GM23248 (cell line): ENCODE measurements at regions not wholly inside any gene's neighbourhood (a gene's known extent, or its start where the extent isn't known, plus 50 kb on each side); places are given as distances from the start of the nearest gene placed in this dataset.
A peak's percentile ranks its signal among the peaks of the same experiment; 100 is the strongest.
"Not testable (repeated sequence)": the region's sequence is repeated elsewhere in the genome, so short reads cannot be mapped to it uniquely, and the experiment has no call there.

ENCODE experiments used
- DNase-seq: peaks from one replicate; pipeline ENCODE4 v3.0.0-alpha.2; 2015
- H2AFZ ChIP-seq: fragments of 200-600 bp; sonication (generic); 2 replicates; pipeline ENCODE4 v1.6.1; 2016; ENCODE audit warnings: antibody characterized with exemption
- H3F3A ChIP-seq: fragments of 200-600 bp; sonication (generic); 2 replicates; pipeline ENCODE4 v1.6.1; 2016; ENCODE audit warnings: mild to moderate bottlenecking, antibody characterized with exemption, mixed run types; ENCODE audit not compliant: insufficient read depth
- H3K27ac ChIP-seq: fragments of 200-600 bp; sonication (generic); 2 replicates; pipeline ENCODE4 v1.5.1; 2016; ENCODE audit warnings: mild to moderate bottlenecking
- H3K27me3 ChIP-seq: fragments of 200-600 bp; sonication (generic); replicated peaks from 2 replicates; pipeline ENCODE4 v1.6.1; 2016; ENCODE audit warnings: mild to moderate bottlenecking; ENCODE audit not compliant: insufficient read depth
- H3K36me3 ChIP-seq: fragments of 200-600 bp; sonication (generic); 2 replicates; pipeline ENCODE4 v1.6.1; 2016; ENCODE audit warnings: low read depth, mild to moderate bottlenecking
- H3K4me1 ChIP-seq: fragments of 200-600 bp; sonication (generic); 2 replicates; pipeline ENCODE4 v1.6.1; 2016; ENCODE audit warnings: mild to moderate bottlenecking; ENCODE audit not compliant: insufficient read depth
- H3K4me2 ChIP-seq: fragments of 200-600 bp; sonication (generic); one replicate; pipeline ENCODE4 v1.6.1; 2016; ENCODE audit warnings: mild to moderate bottlenecking; ENCODE audit not compliant: unreplicated experiment
- H3K4me3 ChIP-seq: fragments of 200-600 bp; sonication (generic); 2 replicates; pipeline ENCODE4 v1.5.1; 2016; ENCODE audit warnings: mild to moderate bottlenecking
- H3K79me2 ChIP-seq: fragments of 200-600 bp; sonication (generic); 2 replicates; pipeline ENCODE4 v1.6.1; 2016; ENCODE audit warnings: mild to moderate bottlenecking; ENCODE audit not compliant: insufficient read depth
- H3K9ac ChIP-seq: fragments of 200-600 bp; sonication (generic); 2 replicates; pipeline ENCODE4 v1.6.1; 2016; ENCODE audit warnings: mild to moderate bottlenecking
- H3K9me2 ChIP-seq: fragments of 200-600 bp; sonication (generic); 2 replicates; pipeline ENCODE4 v1.6.1; 2016; ENCODE audit warnings: mixed run types, mild to moderate bottlenecking, moderate library complexity; ENCODE audit not compliant: insufficient read depth
- H3K9me3 ChIP-seq: fragments of 200-600 bp; sonication (generic); one replicate; pipeline ENCODE4 v1.6.1; 2017; ENCODE audit warnings: low read depth
- H4K20me1 ChIP-seq: fragments of 200-600 bp; sonication (generic); 2 replicates; pipeline ENCODE4 v1.6.0; 2016; ENCODE audit not compliant: insufficient read depth
- EZH2 ChIP-seq: fragments of 200-600 bp; sonication (generic); IDR thresholded peaks from 2 replicates; pipeline ENCODE4 v1.6.1; 2018; ENCODE audit warnings: antibody characterized with exemption, mild to moderate bottlenecking; ENCODE audit not compliant: insufficient read depth, poor library complexity, severe bottlenecking
- EZH2phosphoT487 ChIP-seq: fragments of 200-600 bp; sonication (generic); IDR thresholded peaks from 2 replicates; pipeline ENCODE4 v1.6.1; 2018; ENCODE audit warnings: antibody characterized with exemption, moderate library complexity, mild to moderate bottlenecking, low read depth; ENCODE audit not compliant: insufficient read depth
- WGBS, 2 experiments: methylation state at CpG; one replicate each; pipeline ENCODE4 v1.1.6; 2015 to 2017; ENCODE audit warnings: low lambda C conversion rate in 2 of 2, low coverage in 1 of 2; ENCODE audit errors: missing lambda C conversion rate in 2 of 2; 5-methylcytosine and 5-hydroxymethylcytosine counted together
- in situ Hi-C: fragments of 300-500 bp; cut with MboI; formaldehyde crosslinking; loops from 2 replicates; pipeline ENCODE4 v1.15.0; 2020

GRCh38 chr12:28755027-28755426, 394.1 kb upstream of the FAR2 start:
- H2AFZ ChIP-seq, result no peak overlapping the region
- WGBS, 2 experiments, result 7 to 11% methylated on average over 1 of the region's 1 CpG
- no peaks in the 10 kb centered on the region for H3K9me3 ChIP-seq
- no peaks in the 10 kb centered on the region for H3F3A ChIP-seq
- DNase-seq, result no peak
- no peaks in the 10 kb centered on the region for H4K20me1 ChIP-seq
- no peaks in the 10 kb centered on the region for H3K4me1 ChIP-seq
- no peaks in the 10 kb centered on the region for H3K9me2 ChIP-seq
- in situ Hi-C loops, result no loop called here
- H3K36me3 ChIP-seq, result no peaks in the 10 kb centered on the region
- no peak for TF ChIP-seq EZH2phosphoT487
- no peak for TF ChIP-seq EZH2
- no peaks in the 10 kb centered on the region for H3K79me2 ChIP-seq
- H3K27me3 ChIP-seq, result no peaks in the 10 kb centered on the region
- H3K4me2 ChIP-seq, result no peak overlapping the region
- no peak overlapping the region for H3K4me3 ChIP-seq
- no peak overlapping the region for H3K9ac ChIP-seq
- no peak overlapping the region for H3K27ac ChIP-seq

GRCh38 chr12:28759333-28759732, 389.7 kb upstream of the FAR2 start:
- in situ Hi-C loops, result no loop called here
- H3K36me3 ChIP-seq, result no peaks in the 10 kb centered on the region
- no peaks in the 10 kb centered on the region for H3F3A ChIP-seq
- H3K79me2 ChIP-seq, result no peaks in the 10 kb centered on the region
- whole genome bisulfite sequencing, 2 experiments, result 68 to 100% methylated on average over 1 of the region's 1 CpG
- no peaks in the 10 kb centered on the region for H3K27me3 ChIP-seq
- H3K27ac ChIP-seq, result no peak overlapping the region
- H2AFZ ChIP-seq, result no peak overlapping the region
- H3K4me3 ChIP-seq, result no peak overlapping the region
- H4K20me1 ChIP-seq, result no peaks in the 10 kb centered on the region
- H3K9me3 ChIP-seq, result no peaks in the 10 kb centered on the region
- no peak for TF ChIP-seq EZH2phosphoT487
- no peak for TF ChIP-seq EZH2
- H3K4me1 ChIP-seq, result no peaks in the 10 kb centered on the region
- H3K9me2 ChIP-seq, result no peaks in the 10 kb centered on the region
- no peak overlapping the region for H3K9ac ChIP-seq
- DNase-seq, result peak; percentile 83
- H3K4me2 ChIP-seq, result no peak overlapping the region

- H3K4me1 ChIP-seq, H3K27me3 ChIP-seq, H3K79me2 ChIP-seq, H2AFZ ChIP-seq, H3K9me3 ChIP-seq, H3K4me2 ChIP-seq, H3F3A ChIP-seq, H3K4me3 ChIP-seq, H3K9ac ChIP-seq, H3K9me2 ChIP-seq, H4K20me1 ChIP-seq, H3K36me3 ChIP-seq, H3K27ac ChIP-seq, DNase-seq, in situ Hi-C loops: not testable (repeated sequence)
- 87% methylated on average over 32 to 33 of the region's 33 CpGs for WGBS, 2 experiments
These were observed 388.8 kb upstream of the FAR2 start for GRCh38 chr12:28760040-28760903.

- H3K4me3 ChIP-seq, H3K36me3 ChIP-seq, in situ Hi-C loops, H3K27ac ChIP-seq, H2AFZ ChIP-seq, H3K27me3 ChIP-seq, DNase-seq, H3K9me2 ChIP-seq, H3K9ac ChIP-seq, H4K20me1 ChIP-seq, H3K9me3 ChIP-seq, H3F3A ChIP-seq, H3K79me2 ChIP-seq, H3K4me1 ChIP-seq, H3K4me2 ChIP-seq: not testable (repeated sequence)
- WGBS, 2 experiments, result 58 to 73% methylated on average over 5 of the region's 5 CpGs
These were observed 387.2 kb upstream of the FAR2 start for GRCh38 chr12:28761897-28762296.

- DNase-seq, result no peak
- no peaks in the 10 kb centered on the region for H3K36me3 ChIP-seq
- no peaks in the 10 kb centered on the region for H4K20me1 ChIP-seq
- no peaks in the 10 kb centered on the region for H3F3A ChIP-seq
- 90 to 97% methylated on average over 1 of the region's 1 CpG for WGBS, 2 experiments
- H3K9me2 ChIP-seq, result no peaks in the 10 kb centered on the region
- H3K27me3 ChIP-seq, result no peaks in the 10 kb centered on the region
- no peaks in the 10 kb centered on the region for H3K4me1 ChIP-seq
- no peaks in the 10 kb centered on the region for H3K9me3 ChIP-seq
- H3K4me3 ChIP-seq, result no peak overlapping the region
- TF ChIP-seq EZH2 (no peak), EZH2phosphoT487 (no peak)
- H3K4me2 ChIP-seq, result no peak overlapping the region
- H3K79me2 ChIP-seq, result no peaks in the 10 kb centered on the region
- in situ Hi-C loops, result no loop called here
- no peak overlapping the region for H3K27ac ChIP-seq
- H3K9ac ChIP-seq, result no peak overlapping the region
- no peak overlapping the region for H2AFZ ChIP-seq
These were observed 382.7 kb upstream of the FAR2 start for GRCh38 chr12:28766398-28766797.
